Forelimb muscle (tissue), 1 donor: ENCODE measurements at regions not wholly inside any gene's neighbourhood (a gene's known extent, or its start where the extent isn't known, plus 50 kb on each side); places are given as distances from the start of the nearest gene placed in this dataset.
"Not testable (repeated sequence)": the region's sequence is repeated elsewhere in the genome, so short reads cannot be mapped to it uniquely, and the experiment has no call there.

ENCODE experiments used
- DNase-seq: peaks from one replicate; pipeline ENCODE4 v3.0.0-alpha.2; 2013; ENCODE audit warnings: low read depth

- not testable (repeated sequence) for DNase-seq
These were observed 51.7 kb upstream of the PAXBP1 start for GRCh38 chr21:32823296-32823695.

DNA sequence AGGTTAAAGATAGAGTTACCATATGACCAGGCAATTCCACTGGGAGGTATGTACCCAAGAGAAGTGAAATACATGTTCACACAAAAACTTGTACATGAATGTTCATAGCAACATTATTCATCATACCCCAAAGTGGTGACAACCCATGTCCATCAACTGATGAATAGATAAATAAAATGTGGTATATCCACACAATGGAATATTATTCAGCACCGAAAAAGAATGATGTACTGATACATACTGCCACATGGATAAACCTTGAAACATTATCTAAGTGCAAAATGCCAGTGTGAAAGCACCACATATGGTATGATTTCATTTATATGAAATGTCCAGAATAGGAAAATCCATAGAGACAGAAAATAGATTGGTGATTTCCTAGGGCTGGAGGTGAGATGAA lies 53.4 kb upstream of the PAXBP1 start:
- no peak for DNase-seq

DNA sequence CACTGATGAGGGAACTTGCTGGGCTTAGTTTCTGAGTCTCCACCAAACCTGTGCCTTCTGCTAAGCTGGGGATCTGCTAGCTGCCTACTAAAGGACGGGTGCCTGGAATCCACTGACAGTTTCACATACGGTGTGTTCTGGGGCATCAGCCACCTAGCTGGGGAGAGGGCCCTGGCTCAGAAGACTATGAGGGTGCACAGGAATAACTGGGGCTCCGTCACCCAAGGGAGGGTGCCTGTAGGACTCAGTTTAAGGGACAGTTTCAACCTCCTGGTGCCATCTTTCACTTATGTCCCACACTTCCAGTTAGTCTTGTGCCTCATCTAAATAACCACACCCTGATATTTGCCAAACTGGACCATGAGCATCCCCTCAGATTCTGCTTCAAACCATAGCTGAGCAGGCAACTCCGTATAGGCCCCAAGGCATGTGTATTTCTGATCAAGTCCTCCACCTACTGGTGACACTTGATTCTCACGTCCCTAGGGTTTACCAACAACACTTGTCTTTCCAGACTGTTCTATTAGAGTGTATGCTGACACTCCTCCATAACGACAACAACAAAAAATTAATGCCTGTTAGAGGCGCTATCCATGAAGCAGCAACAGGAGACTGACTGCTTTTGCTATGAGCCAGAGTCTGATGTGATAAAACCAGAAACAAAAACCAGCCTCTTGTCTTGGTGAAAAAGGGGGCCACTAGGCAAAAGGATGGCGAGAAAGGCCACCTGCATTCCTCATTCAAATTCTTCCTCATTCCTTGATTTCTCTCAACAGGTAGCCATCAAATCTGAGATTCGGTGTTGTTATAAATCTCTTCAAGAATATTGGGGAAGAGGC lies 55.0 kb upstream of the PAXBP1 start:
- no peak for DNase-seq

GRCh38 chr21:32828908-32829307 lies 57.4 kb upstream of the PAXBP1 start:
- no peak for DNase-seq

GRCh38 chr21:32829504-32829903 lies 57.9 kb upstream of the PAXBP1 start:
- no peak for DNase-seq

- not testable (repeated sequence) for DNase-seq
These were observed 60.2 kb upstream of the PAXBP1 start for GRCh38 chr21:32831779-32832178.

DNA sequence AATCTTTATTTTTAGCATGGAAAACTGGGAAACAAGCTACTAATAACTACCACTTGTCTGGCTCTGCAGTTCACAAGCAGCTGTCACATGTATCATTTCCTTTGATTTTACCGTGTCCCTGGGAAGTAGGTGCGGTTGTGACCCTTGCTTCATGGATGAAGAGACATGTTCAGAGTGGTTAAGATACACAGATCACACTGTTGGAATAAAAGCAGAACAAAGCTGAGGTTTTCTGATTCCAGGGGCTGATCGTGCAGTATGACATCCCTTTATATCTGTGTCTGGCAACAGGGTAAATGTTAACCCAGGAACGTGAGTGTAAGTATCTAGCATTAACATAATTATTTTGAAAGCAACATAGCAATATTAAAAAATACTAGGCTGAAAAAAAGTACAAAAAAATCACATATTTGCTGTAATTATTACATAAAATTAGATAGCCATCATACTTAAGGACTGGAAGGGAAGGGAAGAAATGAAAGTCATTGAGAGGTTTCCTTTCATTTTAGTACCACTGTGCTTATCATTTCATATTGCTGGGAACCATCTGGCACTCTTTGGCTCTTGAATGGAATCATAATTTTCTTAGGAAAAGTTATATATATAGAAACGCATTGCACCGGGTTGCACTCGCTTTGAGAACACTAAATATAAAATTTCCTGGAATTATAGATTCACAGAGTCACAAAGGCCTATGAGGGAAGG lies 62.8 kb upstream of the PAXBP1 start:
- DNase-seq: no peak

DNA sequence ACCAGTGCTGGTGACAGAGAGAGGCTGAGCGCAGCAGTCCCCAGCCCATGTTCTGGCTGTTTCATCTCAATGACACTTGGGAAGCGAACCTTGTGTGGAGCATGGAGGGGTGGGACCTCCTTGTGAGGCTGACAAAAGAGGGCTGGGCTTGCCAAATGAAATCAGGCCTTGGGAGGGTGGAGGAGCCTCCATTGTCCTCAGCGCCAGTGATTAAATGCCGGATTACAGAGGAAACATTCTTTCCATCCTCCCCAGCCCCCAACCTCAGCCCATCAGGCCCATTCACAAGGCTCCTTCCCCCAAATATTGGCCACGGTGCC lies 63.3 kb upstream of the PAXBP1 start:
- no peak for DNase-seq

DNA sequence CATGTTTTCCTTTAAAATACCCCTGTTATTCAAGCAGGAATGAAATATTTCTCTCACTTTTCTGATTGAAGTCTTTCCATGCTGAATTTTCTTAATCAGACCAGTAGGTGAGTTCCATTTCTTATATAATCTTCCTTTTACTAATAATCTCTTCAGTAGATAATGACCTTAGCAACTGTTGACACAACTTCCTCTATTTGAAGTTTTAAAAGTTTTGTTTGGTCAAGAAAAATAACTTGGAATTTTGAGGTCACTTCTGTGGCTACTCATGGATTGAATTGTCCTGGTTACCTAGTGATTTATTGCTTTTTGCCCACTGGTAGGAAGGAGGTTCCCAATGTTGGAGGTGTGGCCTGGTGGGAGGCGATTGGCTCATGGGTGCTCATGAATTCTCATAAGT lies 70.6 kb upstream of the PAXBP1 start:
- no peak for DNase-seq

DNA sequence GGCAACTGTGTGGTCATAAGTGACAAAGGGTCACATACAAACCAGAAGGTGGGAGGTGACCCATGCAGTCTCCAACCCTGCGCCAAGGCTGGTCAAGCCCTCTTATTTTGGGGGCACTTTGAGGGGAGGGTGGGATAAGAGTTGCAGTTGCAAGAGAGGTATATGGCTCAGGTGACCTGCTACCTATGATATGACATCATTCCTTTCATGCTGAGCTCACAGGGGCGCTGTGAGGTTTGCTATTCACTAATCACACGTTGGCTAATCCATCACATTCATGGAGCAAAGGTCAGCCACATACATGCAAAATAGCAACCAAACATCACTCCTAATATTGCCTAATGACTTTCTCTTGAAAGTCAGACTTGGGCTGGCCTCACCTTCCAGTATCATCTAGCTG lies 72.0 kb upstream of the PAXBP1 start:
- no peak for DNase-seq

GRCh38 chr21:32844076-32844475 lies 72.5 kb upstream of the PAXBP1 start:
- no peak for DNase-seq

DNA sequence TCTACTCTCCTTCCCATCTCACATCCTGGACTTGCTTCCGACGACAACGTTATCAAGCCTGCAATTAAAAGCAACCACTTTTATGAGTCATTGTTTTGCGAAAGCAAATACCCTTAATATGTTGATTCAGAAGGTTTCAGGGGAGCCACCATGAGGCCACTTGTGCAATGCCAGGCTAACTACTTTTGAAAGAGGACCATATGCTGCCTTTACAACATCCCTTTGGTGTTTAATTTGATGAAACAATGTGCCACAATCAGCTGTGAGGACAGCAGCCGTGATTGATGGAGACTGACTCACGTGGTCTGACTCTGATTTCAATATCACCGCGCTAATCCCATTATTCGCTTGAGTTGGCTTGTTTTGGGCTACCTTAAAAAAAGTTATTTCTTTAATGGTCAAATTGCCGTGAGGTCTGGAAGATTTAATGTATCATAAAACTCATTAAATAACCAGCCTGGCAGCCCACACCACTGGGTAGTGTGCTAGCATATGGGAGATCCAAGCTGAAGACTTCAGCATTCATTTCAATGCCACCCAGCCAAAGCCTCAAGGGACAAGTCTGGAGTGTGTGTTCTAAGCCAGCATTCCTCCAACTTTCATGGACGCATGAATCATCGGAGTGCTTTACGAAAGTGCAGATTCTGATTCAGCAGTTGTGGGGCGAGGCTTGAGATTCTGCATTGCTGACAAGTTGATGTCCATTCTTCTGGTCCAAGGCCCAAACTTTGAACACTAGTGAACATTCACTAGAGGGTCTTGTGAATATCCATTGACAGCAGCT lies 73.3 kb upstream of the PAXBP1 start:
- no peak for DNase-seq

GRCh38 chr21:32858628-32859027 lies 87.1 kb upstream of the PAXBP1 start:
- DNase-seq: no peak

GRCh38 chr21:32860399-32860798 lies 88.8 kb upstream of the PAXBP1 start:
- no peak for DNase-seq

GRCh38 chr21:32861866-32862265 lies 90.3 kb upstream of the PAXBP1 start:
- peak; percentile 36 for DNase-seq

GRCh38 chr21:32867597-32867996 lies 96.0 kb upstream of the PAXBP1 start:
- no peak for DNase-seq

- no peak for DNase-seq
These were observed 97.3 kb upstream of the PAXBP1 start for GRCh38 chr21:32868631-32869454.

DNA sequence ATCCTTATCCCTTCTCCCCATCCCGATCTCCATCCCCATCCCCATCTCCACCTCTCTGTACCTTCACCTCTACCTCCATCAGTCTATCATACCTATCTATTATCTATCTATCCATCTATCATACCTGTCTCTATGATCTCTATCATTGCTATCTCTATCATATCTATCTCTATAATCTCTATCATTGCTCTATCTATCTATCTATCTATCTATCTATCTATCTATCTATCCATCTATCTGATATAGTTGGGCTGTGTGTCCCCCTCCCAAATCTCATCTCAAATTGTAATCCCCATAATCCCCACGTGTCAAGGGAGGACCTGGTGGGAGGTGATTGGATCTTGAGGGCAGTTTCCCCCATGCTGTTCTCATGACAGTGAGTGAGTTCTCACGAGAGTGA lies 97.9 kb upstream of the PAXBP1 start:
- no peak for DNase-seq

DNA sequence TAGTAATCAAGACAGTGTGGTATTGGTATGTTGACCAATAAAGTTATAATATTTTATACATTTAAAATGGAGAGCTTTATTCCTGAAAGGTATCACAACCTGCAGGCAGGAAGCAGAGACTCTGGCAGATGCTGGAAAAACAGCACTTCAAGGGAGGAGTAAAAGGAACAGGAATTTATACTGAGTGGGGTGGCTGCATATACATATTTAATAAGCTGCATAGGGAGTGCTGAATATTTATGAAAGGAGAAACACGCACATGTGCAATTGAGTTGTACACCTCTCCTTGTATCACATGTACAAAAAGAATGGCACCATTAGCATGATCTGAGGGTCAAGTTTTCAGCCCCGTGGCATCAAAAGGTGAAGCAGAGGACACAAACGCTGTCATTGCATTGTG lies 104.9 kb upstream of the PAXBP1 start:
- no peak for DNase-seq

DNA sequence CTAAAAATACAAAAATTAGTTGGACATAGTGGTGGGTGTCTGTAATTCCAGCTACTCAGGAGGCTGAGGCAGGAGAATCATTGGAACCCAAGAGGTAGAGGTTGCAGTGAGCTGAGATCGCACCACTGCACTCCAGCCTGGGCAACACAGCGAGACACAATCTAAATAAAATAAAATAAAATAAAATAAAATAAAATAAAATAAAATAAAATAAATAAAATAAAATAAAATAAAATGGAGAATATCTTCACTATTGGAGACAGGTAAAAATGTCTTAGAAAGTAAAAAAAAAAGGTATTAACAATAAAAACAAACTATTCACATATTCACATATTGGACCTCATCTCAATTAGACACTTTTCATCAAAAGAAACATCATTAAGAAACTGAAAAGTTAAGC lies 106.3 kb upstream of the PAXBP1 start:
- not testable (repeated sequence) for DNase-seq

GRCh38 chr21:32878661-32879060 lies 107.1 kb upstream of the PAXBP1 start:
- no peak for DNase-seq

- no peak for DNase-seq
These were observed 109.9 kb upstream of the PAXBP1 start for GRCh38 chr21:32881458-32881857.
